Esophagus muscularis mucosa (tissue), 3 donors: ENCODE measurements at regions not wholly inside any gene's neighbourhood (a gene's known extent, or its start where the extent isn't known, plus 50 kb on each side); places are given as distances from the start of the nearest gene placed in this dataset.

Experiments used
- POLR2A ChIP-seq: fragments of 450-650 bp; IDR thresholded peaks from one replicate; pipeline ENCODE4 v1.6.1; 2017; ENCODE audit warnings: antibody characterized with exemption, moderate library complexity, mild to moderate bottlenecking, low read depth
- POLR2AphosphoS5 ChIP-seq, 2 donors: sonication (generic); formaldehyde crosslinking; IDR thresholded peaks; one replicate each; pipeline ENCODE4 v1.6.1; 2017; ENCODE audit warnings: antibody characterized with exemption in 2 of 2
- TF ChIP-seq, protein P1 (sequence below), 3 experiments: fragments of 200-600 bp in 2 of 3; fragments of 450-650 bp in 1 of 3; sonication (generic) in 2 of 3; IDR thresholded peaks; one replicate each; pipeline ENCODE4 v1.5.1; 2017 to 2019; ENCODE audit warnings: antibody characterized with exemption in 3 of 3, mild to moderate bottlenecking in 2 of 3, moderate library complexity in 1 of 3

DNA sequence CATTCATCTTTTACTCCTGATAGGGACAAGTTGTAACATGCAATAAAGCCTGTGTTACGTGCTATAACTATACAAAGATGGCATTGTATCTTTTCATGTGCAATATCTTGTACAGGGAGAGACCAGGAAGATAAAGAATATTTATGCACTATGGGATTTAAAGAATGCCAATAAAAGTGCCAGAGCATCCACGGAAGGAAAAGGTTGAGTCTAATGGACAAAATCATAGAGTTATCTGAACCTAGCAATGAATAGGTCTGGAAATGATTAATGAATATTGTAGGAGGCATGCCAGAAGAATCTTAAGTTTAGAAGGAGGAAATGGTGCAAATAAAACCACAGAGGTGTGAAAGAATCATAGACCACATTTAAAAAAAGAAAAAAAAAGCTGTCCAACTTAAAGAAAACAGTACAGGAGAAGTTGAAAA, 263.9 kb downstream of the KCNC2 start:
- TF ChIP-seq POLR2AphosphoS5 (IDR thresholded peaks at IDR 0.05) (no peak), POLR2A (no peak)
- TF ChIP-seq, protein P1, sequence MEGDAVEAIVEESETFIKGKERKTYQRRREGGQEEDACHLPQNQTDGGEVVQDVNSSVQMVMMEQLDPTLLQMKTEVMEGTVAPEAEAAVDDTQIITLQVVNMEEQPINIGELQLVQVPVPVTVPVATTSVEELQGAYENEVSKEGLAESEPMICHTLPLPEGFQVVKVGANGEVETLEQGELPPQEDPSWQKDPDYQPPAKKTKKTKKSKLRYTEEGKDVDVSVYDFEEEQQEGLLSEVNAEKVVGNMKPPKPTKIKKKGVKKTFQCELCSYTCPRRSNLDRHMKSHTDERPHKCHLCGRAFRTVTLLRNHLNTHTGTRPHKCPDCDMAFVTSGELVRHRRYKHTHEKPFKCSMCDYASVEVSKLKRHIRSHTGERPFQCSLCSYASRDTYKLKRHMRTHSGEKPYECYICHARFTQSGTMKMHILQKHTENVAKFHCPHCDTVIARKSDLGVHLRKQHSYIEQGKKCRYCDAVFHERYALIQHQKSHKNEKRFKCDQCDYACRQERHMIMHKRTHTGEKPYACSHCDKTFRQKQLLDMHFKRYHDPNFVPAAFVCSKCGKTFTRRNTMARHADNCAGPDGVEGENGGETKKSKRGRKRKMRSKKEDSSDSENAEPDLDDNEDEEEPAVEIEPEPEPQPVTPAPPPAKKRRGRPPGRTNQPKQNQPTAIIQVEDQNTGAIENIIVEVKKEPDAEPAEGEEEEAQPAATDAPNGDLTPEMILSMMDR (IDR thresholded peaks at IDR 0.05): no peak
